ENCODE measurements at regions not wholly inside any gene's neighbourhood (a gene's known extent, or its start where the extent isn't known, plus 50 kb on each side); places are given as distances from the start of the nearest gene placed in this dataset.

DNA sequence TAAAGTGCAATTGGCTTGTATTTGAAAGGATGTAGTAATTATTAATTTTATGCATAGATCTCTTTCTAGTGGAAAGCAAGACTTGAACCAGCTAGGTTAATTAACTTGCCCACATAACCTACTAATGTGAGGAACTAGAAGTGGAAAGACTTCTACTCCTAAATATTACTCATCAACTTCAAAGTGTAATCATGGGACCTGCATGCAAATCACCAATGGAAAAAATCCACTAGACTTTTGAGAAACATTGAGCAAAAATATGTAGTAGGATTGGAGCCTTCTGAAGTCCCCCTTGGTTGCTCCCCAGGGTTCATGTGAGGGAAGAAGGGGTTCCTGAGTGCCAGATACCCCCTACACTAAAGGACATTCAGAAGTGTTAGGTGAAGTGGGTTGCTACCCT lies 240.2 kb downstream of the PTEN start:
- POLR2A ChIA-PET (ENCODE audit: partially characterized antibody), result no interaction called here
- Histone ChIP-seq H4K91ac (replicated peaks; ENCODE audit: insufficient read length, low read length) (no peak overlapping the region), H3K9me3 (ENCODE audit: insufficient read depth in 2 of 2, low read depth in 1 of 2, low read length in 1 of 2) (no peaks in the 10 kb centered on the region), H3K4ac (replicated peaks; ENCODE audit: insufficient read length, low read depth, low read length) (no peak overlapping the region), H4K20me1 (replicated peaks in 1 of 2; ENCODE audit: control insufficient read depth in 1 of 2, insufficient read depth in 2 of 2, low read length in 2 of 2) (no peaks in the 10 kb centered on the region), H3K56ac (replicated peaks; ENCODE audit: insufficient read length, low read depth, low read length) (no peak overlapping the region), H3K14ac (ENCODE audit: insufficient read length) (no peak overlapping the region), H3K18ac (ENCODE audit: extremely low read depth, low read length) (no peak overlapping the region), H2AFZ (ENCODE audit: low read length) (no peak overlapping the region), H2BK12ac (ENCODE audit: low read depth, low read length) (no peak overlapping the region), H3K27ac (ENCODE audit: low read depth, low read length) (no peak overlapping the region), H3K79me1 (ENCODE audit: low read depth, low read length) (no peaks in the 10 kb centered on the region), H2AK5ac (ENCODE audit: low read depth, low read length) (no peak overlapping the region), H2BK15ac (ENCODE audit: low read length) (no peak overlapping the region), H3K36me3 (ENCODE audit: control insufficient read depth in 2 of 4, insufficient read depth in 4 of 4, low read length in 3 of 4) (no peaks in the 10 kb centered on the region), H3K79me2 (ENCODE audit: control insufficient read depth in 1 of 2, insufficient read depth in 2 of 2, low read length in 2 of 2) (no peaks in the 10 kb centered on the region), H4K8ac (ENCODE audit: extremely low read depth, insufficient read depth, low read length) (no peak overlapping the region), H3K23me2 (ENCODE audit: low read depth, low read length) (no peaks in the 10 kb centered on the region), H3K4me3 (ENCODE audit: extremely low read depth in 1 of 4, insufficient read depth in 2 of 4, low read depth in 3 of 4, low read length in 4 of 4) (no peak overlapping the region), H2BK5ac (ENCODE audit: low read depth, low read length) (no peak overlapping the region), H3K23ac (ENCODE audit: insufficient read length) (no peak overlapping the region), H2BK20ac (ENCODE audit: low read length) (no peak overlapping the region), H2BK120ac (replicated peaks; ENCODE audit: low read depth, low read length) (no peak overlapping the region), H3K4me1 (replicated peaks in 1 of 4; ENCODE audit: control insufficient read depth in 3 of 4, insufficient read depth in 4 of 4, low read length in 3 of 4) (no peaks in the 10 kb centered on the region; a peak in 1 of 7 replicates), H3K27me3 (replicated peaks in 1 of 4; ENCODE audit: control insufficient read depth in 3 of 4, extremely low read depth in 1 of 4, insufficient read depth in 3 of 4, low read length in 3 of 4) (no peaks in the 10 kb centered on the region), H4K5ac (ENCODE audit: insufficient read length, low read depth, low read length) (no peak overlapping the region), H3K9ac (replicated peaks in 1 of 4; ENCODE audit: extremely low read depth in 1 of 4, low read depth in 3 of 4, low read length in 3 of 4) (no peak overlapping the region), H3K4me2 (ENCODE audit: insufficient read depth in 1 of 2, low read depth in 2 of 2, low read length in 2 of 2) (no peak overlapping the region)
- CTCF ChIA-PET (ENCODE audit: partially characterized antibody), result no interaction called here
- TF ChIP-seq SIX5 (IDR thresholded peaks at IDR 0.05; ENCODE audit: low read depth, low read length) (no peak), BRCA1 (IDR thresholded peaks at IDR 0.05; ENCODE audit: low read depth, low read length) (no peak), SP2 (IDR thresholded peaks at IDR 0.05; ENCODE audit: low read length) (no peak), CEBPB (IDR thresholded peaks at IDR 0.05; ENCODE audit: low read depth, low read length) (no peak), POLR2AphosphoS5 (IDR thresholded peaks at IDR 0.05; ENCODE audit: low read depth, low read length) (no peak), RAD21 (IDR thresholded peaks at IDR 0.05 in 1 of 2, conservative IDR thresholded peaks at IDR 0.05 in 1 of 2; ENCODE audit: low read depth in 2 of 2, low read length in 2 of 2) (no peak), CTBP2 (IDR thresholded peaks at IDR 0.05; ENCODE audit: borderline replicate concordance, insufficient read depth, insufficient read length, low read length) (no peak), JUN (IDR thresholded peaks at IDR 0.05; ENCODE audit: low read depth, low read length) (no peak), ASH2L (IDR thresholded peaks at IDR 0.05; ENCODE audit: low read length) (no peak), SIN3A (conservative IDR thresholded peaks at IDR 0.05 in 1 of 2, IDR thresholded peaks at IDR 0.05 in 1 of 2; ENCODE audit: low read depth in 1 of 2, low read length in 2 of 2) (no peak), RXRA (IDR thresholded peaks at IDR 0.05; ENCODE audit: insufficient read depth, low read depth, low read length) (no peak), HDAC2 (IDR thresholded peaks at IDR 0.05; ENCODE audit: borderline replicate concordance in 1 of 2, low read depth in 2 of 2, low read length in 2 of 2) (no peak)
- no peak for FAIRE-seq
- DNase-seq (ENCODE audit: low read depth in 1 of 2, low spot score in 2 of 2), result no peak

Measured in H1 (cell line).